ENCODE measurements at regions not wholly inside any gene's neighbourhood (a gene's known extent, or its start where the extent isn't known, plus 50 kb on each side); places are given as distances from the start of the nearest gene placed in this dataset.

- H3K4me1 ChIP-seq: no peaks in the 10 kb centered on the region
- intact Hi-C loops (cut with DNase I; ENCODE audit: low total_unique reads): no loop called here
- DNase-seq: no peak
- no peaks in the 10 kb centered on the region for H3K9me3 ChIP-seq
- no peak overlapping the region for H3K27ac ChIP-seq
- no peaks in the 10 kb centered on the region for H3K27me3 ChIP-seq
- H3K36me3 ChIP-seq: no peaks in the 10 kb centered on the region
- TF ChIP-seq POLR2AphosphoS5 (IDR thresholded peaks at IDR 0.05) (no peak), EP300 (IDR thresholded peaks at IDR 0.05) (no peak), POLR2A (IDR thresholded peaks at IDR 0.05) (no peak), CTCF (IDR thresholded peaks at IDR 0.05) (no peak)
- no peak overlapping the region for H3K4me3 ChIP-seq
- WGBS, 5 donors: 84 to 93% (median 89%) methylated on average over 5 of the region's 5 CpGs
Observed at GRCh38 chr13:99876651-99877050, 94.9 kb downstream of the ZIC5 start.

GRCh38 chr13:99875391-99875790, 96.2 kb downstream of the ZIC5 start:
- Histone ChIP-seq H3K27me3 (no peaks in the 10 kb centered on the region), H3K27ac (no peak overlapping the region), H3K4me3 (no peak overlapping the region), H3K4me1 (no peaks in the 10 kb centered on the region), H3K36me3 (no peaks in the 10 kb centered on the region), H3K9me3 (no peaks in the 10 kb centered on the region)
- intact Hi-C loops (cut with DNase I; ENCODE audit: low total_unique reads): no loop called here
- TF ChIP-seq EP300 (IDR thresholded peaks at IDR 0.05): no peak
- no peak for TF ChIP-seq POLR2AphosphoS5 (IDR thresholded peaks at IDR 0.05)
- no peak for TF ChIP-seq CTCF (IDR thresholded peaks at IDR 0.05)
- no peak for TF ChIP-seq POLR2A (IDR thresholded peaks at IDR 0.05)
- no peak for DNase-seq
- WGBS, 5 donors: 79 to 85% (median 83%) methylated on average over 6 of the region's 6 CpGs

GRCh38 chr13:99873832-99874430, 97.6 kb downstream of the ZIC5 start:
- Histone ChIP-seq H3K27me3 (no peaks in the 10 kb centered on the region), H3K4me1 (no peaks in the 10 kb centered on the region), H3K4me3 (no peak overlapping the region), H3K9me3 (no peaks in the 10 kb centered on the region), H3K36me3 (no peaks in the 10 kb centered on the region), H3K27ac (no peak overlapping the region)
- 54 to 69% (median 60%) methylated on average over 3 of the region's 3 CpGs for WGBS, 5 donors
- no peak for DNase-seq
- intact Hi-C loops (cut with DNase I; ENCODE audit: low total_unique reads): no loop called here
- TF ChIP-seq POLR2A (IDR thresholded peaks at IDR 0.05) (no peak), EP300 (IDR thresholded peaks at IDR 0.05) (no peak)

- Histone ChIP-seq H3K9me3 (no peaks in the 10 kb centered on the region), H3K36me3 (no peaks in the 10 kb centered on the region), H3K4me3 (no peak overlapping the region), H3K27ac (no peak overlapping the region), H3K27me3 (no peaks in the 10 kb centered on the region), H3K4me1 (no peaks in the 10 kb centered on the region)
- TF ChIP-seq POLR2AphosphoS5 (IDR thresholded peaks at IDR 0.05) (no peak), POLR2A (IDR thresholded peaks at IDR 0.05) (no peak), EP300 (IDR thresholded peaks at IDR 0.05) (no peak), CTCF (IDR thresholded peaks at IDR 0.05) (no peak)
- no peak for DNase-seq
- intact Hi-C loops (cut with DNase I; ENCODE audit: low total_unique reads): no loop called here
- WGBS, 5 donors: 90 to 96% (median 93%) methylated on average over 2 of the region's 2 CpGs
Observed at GRCh38 chr13:99873141-99873540, 98.4 kb downstream of the ZIC5 start.

GRCh38 chr13:99871249-99871898, 100.2 kb downstream of the ZIC5 start:
- H3K4me3 ChIP-seq: no peak overlapping the region
- H3K9me3 ChIP-seq: no peaks in the 10 kb centered on the region
- no peak for TF ChIP-seq POLR2A (IDR thresholded peaks at IDR 0.05)
- no peak for TF ChIP-seq EP300 (IDR thresholded peaks at IDR 0.05)
- no peak for TF ChIP-seq POLR2AphosphoS5 (IDR thresholded peaks at IDR 0.05)
- no peak for TF ChIP-seq CTCF (IDR thresholded peaks at IDR 0.05)
- 37 to 48% (median 41%) methylated on average over 6 of the region's 6 CpGs for WGBS, 5 donors
- DNase-seq: peak in 1 of 2 donors; percentile 23
- no peaks in the 10 kb centered on the region for H3K27me3 ChIP-seq
- H3K4me1 ChIP-seq: no peaks in the 10 kb centered on the region
- H3K36me3 ChIP-seq: no peaks in the 10 kb centered on the region
- intact Hi-C loops (cut with DNase I; ENCODE audit: low total_unique reads): no loop called here
- H3K27ac ChIP-seq: no peak overlapping the region
